UCSD-AML1 (cell line): ENCODE measurements at regions not wholly inside any gene's neighbourhood (a gene's known extent, or its start where the extent isn't known, plus 50 kb on each side); places are given as distances from the start of the nearest gene placed in this dataset.
"Not testable (repeated sequence)": the region's sequence is repeated elsewhere in the genome, so short reads cannot be mapped to it uniquely, and the experiment has no call there.

Source experiments
- DNase-seq: peaks from one replicate; lab custom pipeline; 2025; ENCODE audit not compliant: unreplicated experiment; lab: John Stamatoyannopoulos, UW

DNA sequence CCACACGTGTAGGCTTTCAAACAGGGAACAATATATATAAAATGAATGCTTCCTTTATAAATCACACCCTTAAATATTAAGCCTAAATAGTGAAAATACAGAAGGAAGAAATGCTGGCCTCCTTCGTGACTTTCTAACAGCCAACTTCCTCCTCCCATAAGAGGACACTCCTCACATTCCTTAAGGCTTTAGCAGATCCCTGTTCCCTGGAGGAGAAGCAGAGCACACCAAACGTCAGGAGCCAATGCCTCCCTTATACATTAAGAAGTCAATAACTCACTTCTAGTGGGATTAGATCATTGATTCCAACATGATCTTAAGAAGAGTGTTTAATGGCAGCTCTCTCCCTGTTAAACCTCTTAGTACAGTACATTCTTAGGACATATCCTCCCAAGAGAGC is 108.4 kb upstream of the FAM241A start:
- no peak for DNase-seq

DNA sequence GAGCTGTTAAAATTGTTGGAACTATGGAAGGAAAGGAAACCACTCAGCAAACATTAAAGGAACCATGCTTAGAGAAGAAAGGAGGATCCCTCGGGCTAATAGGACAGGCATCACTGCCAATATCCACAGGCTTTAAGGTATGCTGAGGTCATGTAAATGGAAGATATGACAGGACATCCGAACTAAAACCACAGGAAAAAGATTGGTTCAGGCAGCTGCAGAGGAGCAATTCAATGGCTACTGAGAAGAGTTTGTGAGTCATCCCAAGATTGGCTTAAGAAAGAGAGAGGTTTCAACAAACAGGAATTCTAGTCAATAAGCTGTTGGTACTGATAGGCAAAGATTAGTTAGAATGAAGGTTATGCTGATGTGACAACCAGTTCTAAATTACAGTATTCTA is 106.4 kb upstream of the FAM241A start:
- no peak for DNase-seq

DNA sequence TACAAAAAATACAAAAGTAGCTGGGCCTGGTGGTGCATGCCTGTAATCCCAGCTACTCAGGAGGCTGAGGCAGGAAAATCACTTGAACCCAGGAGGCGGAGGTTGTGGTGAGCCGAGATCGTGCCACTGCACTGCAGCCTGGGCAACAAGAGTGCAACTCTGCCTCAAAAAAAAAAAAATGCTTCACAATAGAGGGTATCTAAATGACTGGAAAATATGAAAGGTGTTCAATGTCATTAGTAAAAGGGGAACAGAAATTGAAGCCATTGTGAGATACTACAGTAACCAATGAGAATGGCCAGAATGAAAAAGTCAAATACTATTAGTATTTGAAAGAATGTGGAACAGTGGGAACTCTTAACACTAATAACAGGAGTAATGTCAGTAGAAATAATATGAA is 96.1 kb upstream of the FAM241A start:
- DNase-seq = not testable (repeated sequence)

DNA sequence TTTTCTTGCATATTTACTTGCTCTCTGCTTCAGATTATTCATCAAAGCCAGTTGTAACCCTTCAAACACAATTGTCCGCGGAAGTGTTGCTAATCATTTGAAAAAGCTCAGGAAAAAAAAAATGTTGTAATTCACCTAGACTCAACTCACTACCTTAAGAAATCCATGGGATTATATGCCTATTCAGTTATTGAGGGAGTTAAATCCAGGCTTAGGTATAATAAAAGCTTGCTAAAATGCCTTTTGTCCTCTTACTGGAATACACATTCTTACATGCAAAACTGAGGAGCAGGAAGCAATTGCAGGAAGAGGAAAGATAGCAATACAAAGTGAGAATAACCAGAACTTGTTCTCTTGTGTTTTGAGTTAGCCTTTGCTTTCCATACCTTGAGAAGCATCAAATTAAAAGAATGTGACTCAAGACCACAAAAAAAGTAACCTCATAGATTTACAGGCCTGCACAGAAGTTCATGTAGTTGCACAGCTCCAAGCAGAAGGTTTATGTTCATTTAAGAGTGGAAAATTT is 91.4 kb upstream of the FAM241A start:
- no peak for DNase-seq

DNA sequence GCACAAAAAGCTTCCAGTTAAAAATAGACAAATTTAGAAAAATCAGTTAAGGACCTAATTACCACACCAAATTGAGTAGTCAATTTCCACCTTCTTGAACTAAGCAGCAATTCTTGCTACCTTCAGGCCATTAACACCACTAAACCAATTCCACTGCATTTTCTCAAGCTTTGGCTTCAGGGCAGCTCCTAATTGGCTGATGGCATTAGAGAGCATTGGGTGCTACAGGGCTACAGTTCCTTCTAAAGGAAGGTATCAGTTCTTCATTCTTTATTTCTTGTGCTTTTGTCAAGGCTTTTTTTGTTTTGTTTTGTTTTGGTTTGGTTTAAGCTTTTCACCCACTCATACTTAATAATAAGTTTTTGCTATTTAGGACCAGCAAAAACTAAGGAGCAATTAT is 90.2 kb upstream of the FAM241A start:
- DNase-seq = no peak

DNA sequence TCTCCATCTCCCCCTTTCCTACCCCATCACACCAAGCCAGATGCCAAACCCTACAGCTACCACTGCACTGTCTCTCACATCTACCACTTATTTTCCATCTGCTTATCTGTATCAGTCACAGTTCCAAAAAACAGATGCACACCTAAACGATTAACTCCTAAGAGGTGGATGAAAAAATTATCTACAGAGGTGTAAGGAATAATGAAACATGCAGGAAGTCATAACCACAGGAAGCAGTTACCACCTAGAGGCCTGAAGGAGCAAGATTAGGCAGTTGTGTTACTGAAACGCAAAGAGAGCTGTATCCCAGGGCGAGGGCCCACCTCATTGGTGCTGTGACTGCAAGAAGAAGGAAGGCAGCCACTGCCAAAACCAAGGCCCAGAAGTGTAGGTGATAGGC is 87.8 kb upstream of the FAM241A start:
- DNase-seq = peak; percentile 10

DNA sequence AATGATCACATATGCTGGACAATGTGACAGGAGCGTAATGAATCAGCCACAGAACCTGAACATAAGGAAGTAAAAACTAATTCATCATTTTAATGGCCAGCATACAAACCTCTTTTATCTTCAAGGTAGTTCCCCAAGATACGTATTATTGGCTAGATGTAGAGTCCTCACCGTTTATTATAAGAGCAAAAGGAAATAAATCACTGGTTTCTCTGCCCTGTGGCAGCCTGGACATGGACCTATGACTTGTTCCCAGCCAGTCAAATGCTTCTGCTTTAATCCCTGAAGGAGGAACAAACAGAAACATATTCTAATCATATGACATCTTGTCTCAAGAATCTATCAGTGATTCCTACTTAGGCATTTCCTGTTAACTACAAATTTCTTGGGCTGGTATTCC is 86.8 kb upstream of the FAM241A start:
- DNase-seq = no peak

DNA sequence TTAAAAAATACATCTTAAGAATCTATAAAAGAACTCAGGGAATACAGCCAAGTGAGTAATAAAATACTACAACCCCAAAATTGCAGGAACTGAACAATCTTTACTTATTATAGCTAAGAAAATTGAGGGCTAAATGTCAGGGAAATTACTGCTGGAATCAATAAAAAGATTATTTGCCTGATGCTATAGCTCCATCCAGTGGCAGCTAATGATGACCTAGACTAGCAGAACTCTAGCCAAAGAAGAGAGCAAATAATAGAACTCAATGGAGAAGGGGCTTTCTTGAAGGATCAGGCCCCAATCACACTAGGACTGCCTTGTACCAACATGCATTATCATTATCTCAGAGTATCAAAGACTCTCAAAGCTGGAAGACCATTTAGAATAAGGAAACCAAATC is 85.0 kb upstream of the FAM241A start:
- no peak for DNase-seq

DNA sequence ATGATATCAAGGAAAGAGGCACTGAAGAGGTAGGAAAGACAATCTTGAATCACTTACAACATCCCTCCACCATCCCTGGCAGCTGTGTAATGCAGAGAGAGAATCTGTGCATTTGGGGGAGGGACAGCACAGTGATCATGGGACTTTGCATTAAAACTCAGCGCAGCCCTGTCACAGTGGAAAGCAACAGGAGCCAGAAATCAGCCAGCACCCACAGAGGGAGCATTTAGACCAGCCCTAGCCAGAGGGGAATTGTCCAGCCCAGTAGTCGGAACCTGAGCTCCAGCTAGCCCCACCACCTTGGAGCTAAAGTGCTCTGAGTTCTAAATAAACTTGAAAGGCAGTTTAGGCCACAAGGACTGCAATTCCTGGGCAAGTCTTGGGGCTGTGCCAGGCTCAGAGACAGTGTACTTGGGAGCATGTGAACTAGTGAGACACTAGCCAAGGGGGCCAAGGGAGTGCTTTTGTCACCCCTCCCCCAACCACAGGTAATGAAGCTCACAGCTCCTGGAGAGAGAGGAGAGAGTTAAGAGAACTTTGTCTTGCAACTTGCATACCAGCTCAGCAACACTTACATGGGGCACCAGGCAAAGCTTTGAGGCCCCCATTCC is 83.9 kb upstream of the FAM241A start:
- no peak for DNase-seq

DNA sequence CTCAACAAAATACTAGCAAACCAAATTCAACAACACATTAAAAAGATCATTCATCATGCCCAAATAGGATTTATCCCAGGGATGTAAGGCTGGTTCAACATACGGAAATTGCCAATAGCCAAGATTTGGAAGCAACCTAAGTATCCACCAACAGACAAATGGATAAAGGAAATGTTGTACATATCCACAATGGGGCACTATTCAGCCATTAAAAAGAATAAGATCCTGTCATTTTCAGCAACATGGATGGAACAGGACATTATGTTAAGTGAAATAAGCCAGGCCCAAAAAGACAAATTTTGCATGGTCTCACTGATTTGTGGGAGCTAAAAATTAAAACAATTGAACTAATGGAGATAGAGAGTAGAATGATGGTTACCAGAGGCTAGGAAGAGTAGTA is 82.0 kb upstream of the FAM241A start:
- DNase-seq = no peak

DNA sequence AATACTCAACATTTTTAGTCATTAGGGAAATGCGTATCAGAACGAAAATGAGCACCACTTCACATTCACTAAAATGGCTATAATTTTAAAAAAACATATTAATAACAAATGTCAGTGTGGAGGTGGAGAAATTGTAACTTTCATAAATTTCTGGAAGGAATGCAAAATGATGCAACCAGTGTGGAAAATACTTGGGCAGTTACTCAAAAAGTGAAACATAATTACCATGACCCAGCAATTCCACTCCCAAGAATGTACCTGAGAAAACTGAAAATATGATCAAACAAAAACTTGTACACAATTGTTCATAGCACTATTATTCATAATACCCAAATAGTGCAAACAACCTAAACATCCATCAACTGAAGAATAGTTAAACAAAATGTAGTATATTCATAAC is 76.1 kb upstream of the FAM241A start:
- no peak for DNase-seq

DNA sequence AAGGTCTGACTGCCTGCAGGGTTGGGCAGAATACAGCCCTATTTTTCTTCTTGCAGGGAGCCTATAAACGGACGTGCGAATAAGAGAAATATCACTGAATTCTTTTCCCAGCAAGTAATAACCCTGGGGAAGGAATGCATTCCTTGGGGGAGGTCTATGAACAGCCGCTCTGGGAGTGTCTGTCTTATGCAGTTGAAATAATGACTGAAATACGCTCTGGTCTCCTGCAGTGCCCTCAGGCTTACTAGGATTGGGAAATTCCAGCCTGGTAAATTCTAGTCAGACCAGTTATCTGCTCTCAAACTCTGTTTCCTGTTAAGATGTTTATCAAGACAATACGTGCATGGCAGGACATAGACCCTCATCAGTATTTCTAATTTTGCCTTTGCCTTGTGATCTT is 72.1 kb upstream of the FAM241A start:
- no peak for DNase-seq

DNA sequence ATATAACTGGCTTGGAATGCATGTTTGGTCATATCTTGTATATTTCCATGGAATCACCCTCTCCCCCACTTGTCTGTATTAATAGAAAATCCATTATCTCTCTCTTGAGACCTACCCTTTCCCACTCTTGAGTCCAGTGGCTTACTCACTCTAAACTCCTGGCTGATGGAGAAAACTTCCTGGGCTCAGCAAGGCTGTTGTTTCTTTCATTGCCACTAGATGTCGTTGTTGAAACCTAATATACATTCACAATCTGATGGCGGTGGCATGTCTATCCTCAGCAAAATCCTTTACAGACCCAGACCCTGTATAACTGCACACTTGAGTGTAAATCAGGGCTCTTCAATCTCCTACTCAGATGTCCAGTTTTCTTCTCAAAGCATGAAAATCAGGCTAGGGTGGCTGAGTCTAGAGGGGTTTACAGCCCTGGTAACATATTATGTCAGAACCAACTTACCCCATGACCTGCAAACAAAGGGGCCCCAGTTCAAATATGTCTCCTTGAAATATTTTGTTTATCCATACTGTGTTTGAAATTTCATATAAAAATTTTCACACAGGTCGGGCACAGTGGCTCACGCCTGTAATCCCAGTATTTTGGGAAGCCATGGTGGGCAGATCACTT is 70.0 kb upstream of the FAM241A start:
- DNase-seq = peak; percentile 8

DNA sequence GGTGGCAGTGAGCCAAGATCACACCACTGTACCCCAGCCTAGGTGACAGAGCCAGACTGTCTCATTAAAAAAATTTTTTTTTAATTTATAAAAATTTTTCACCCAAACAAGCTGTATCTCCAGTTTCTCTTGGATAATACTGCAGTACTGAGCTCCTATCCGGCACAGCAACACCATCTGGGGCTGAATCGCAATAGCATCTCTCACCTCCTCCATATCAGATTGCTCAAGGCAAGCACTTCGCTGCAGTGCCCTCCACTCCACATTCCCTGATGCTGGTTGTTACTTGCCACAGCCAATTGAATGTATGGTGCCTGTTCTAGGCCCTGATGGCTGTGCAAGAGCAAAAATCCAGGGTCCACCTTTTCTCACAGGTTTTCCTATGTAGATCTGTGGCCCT is 69.3 kb upstream of the FAM241A start:
- no peak for DNase-seq

DNA sequence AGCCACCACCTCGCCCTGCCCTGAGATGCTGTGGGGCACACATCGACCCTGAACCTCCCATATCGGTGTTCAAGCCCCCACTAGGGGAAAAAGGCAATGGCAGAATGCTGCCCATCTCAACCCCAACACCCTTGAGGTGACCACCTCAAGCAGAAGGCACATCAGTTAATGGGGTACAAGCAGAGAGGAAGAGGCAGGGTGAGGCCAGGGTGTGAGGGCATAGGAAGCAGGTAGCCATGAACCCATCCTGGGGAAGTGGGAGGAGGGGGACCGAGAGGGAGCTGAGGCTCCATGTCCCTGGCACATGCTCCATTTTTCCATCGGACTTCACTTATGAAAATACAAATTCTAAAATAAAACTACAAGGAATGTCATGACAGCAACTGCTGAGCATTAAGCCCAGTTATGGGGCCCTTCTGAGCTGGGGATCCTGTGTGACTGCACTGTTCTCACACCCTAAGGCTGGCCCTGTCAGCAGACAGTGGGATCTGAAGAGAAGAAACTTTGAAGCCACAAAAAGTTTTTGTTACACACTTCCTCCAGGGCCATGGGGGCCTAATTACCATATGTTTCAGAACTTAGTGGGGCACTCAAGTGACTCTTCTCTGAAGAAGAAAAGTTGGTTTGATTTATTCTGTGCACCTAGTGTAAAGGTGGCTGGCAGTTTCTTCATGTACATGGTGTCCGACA is 68.2 kb upstream of the FAM241A start:
- no peak for DNase-seq

DNA sequence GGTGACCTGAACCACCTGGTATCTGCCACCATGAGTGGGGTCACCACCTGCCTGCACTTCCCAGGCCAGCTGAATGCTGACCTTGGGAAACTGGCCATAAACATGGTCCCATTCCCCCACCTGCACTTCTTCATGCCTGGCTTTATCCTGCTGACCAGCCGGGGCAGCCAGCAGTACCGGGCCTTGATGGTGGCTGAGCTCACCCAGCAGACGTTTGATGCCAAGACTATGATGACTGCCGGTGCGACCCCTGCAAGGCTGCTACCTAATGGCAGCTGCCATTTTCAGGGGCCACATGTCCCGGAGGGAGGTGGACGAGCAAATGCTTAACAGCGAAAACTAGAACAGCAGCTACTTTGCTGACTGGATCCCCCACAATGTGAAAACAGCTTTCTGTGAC is 67.5 kb upstream of the FAM241A start:
- no peak for DNase-seq

DNA sequence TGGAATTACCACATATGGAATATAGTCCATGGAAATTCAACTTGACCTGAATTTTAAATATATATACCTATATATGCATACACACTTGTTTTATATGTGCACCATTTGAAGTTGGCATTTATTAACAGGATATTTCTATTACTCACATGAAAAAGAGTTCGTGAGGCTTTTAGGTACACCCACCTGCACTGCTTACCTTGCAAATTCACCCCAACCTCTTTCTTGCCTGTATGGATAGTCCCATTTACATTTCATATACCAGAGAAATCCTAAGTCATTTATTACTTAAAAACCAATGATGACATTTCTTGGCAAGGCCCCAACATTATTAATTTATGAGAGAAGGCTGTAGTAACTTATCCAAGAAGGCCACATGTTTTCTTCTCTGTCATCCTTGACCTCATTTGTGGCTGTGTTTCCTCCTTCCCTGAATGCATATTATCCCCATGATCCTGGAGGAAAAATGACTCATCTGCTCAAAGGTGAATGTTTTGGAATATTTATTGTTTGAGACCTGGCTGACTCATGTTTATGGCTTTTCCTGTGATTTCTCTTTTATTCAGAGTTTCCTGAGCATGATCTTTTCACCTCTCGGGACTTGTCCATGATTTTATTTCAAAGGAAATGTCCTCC is 62.2 kb upstream of the FAM241A start:
- DNase-seq = no peak

DNA sequence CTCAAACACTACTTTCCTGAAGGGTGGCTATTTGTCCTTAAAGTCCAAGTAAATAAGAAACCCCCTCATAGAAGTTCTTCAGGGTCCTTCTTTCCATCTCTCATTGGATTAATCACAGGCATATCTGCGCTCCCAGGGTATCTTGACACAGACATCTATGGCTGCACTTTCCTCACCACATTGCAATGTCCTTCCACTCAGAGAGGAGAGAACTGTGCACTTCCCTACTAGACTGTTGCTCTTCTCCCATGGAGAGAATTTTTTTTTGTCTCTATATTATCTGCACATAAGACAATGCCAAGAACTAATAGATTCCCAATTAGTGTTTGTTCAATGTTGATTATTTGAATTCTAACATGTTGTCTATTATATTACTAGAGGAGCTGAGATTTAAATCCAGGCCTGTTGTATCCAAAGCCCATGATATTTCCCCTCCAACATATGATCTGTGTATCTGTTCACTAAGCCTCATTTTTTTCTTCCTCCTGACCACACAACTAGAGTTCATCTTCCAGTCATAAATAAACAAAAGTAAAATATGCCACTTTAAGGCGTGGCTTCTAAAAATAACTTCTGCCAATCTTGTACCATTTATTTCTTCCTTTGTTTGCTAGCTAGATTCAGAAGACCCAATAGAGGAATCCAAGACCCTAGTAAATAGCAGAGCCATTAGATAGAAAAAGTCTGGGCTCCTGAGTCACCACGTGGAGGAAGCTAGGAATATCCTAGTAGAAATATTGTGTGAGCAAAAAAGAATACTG is 61.5 kb upstream of the FAM241A start:
- no peak for DNase-seq

DNA sequence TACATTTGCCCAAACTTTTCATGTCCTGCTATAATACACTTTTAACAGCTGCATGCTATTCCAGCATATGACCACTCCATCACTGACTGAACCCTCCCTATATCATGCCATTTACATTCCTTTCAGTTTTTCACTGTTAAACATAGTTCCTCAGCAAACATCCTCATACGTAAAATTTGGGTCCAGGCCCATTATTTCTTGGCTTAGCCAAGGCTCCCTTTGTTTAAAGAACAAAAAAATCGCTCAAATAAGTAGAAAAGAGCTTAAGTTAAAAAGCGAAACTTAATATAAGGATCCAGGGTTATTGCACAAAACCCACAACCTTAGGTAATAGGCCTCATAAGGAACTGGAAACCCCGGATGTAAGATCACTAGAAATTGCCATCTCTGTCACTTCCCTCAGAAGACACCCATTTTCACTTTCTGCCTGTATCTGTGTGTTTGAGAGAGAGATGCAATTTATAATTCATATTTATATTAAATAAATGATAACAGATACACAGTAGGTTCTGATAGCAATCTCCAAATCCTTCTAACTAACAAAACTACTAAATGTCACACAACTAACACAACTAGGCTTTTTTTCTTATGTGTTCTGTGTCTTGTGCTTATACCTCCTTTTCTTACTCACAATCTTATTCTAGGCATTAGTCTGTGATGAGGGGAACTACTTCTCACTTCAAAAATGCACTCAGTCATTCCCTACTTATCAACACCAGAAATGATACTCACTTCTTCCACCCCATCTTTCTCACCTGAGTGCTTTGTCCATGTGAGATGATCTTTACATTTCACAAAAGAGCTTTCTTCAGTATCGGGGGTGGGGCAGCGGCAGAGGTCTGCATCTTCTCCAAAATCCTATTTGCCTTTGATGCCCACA is 59.9 kb upstream of the FAM241A start:
- DNase-seq = no peak

DNA sequence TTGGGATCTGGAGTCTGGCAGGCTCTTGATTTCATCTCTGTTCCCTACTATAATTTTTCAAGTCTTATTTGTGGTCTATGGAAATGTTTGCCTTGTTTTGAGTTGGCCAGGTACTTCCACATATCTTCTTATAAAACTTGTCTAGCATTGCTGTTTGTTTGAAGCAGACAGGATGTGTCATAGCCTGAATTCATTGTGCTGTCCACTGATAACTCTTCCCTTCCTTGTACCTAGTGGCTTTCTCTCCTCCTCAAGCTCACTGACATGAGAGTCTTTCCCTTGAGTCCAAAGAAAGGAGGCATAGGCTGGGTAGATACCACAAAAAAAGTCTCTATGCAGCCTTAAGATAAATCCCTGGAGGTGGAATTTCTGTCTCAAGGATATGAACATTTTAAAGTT is 59.2 kb upstream of the FAM241A start:
- DNase-seq = no peak
